ENCODE measurements at regions not wholly inside any gene's neighbourhood (a gene's known extent, or its start where the extent isn't known, plus 50 kb on each side); places are given as distances from the start of the nearest gene placed in this dataset.
A peak's percentile ranks its signal among the peaks of the same experiment; 100 is the strongest.

DNA sequence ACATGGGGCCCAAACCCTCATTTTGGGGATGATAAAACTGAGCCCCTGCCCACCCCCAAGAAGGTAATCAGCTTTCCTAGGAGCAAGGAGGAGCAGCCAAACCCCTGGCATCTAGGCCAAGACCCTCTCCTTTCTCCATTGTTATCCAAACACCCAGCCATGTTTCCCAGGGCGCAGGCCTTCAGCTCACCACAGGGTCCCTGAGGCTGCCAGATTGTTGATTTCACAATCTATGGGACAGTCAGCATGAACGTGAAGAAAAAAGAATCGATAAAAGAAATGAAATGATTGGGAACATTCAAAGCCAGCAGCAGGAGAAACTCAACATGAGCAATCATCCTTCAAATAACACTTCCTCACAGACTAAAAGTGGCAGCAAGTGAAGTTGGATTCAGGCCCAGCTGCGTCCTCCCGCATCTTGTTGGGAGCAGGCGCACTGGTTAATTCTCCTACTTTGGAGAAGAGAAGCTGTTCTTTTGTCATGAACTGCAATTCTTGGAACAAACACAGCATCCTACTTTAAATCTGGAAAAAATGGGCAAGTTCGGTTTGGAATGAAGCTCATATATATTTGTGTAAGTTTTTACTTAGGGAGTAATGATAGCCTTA, 241.8 kb upstream of the PRDM1 start:
- POLR2A ChIA-PET (ENCODE audit: low non-redundant PET): no interaction called here
- DNase-seq (ENCODE audit: low spot score): no peak
- H3K27ac ChIP-seq: no peak overlapping the region
- no peak for TF ChIP-seq CTCF (conservative IDR thresholded peaks at IDR 0.05; ENCODE audit: low read depth)
- CTCF ChIA-PET: no interaction called here

- TF ChIP-seq CTCF (conservative IDR thresholded peaks at IDR 0.05; ENCODE audit: low read depth): no peak
- H3K27ac ChIP-seq: no peak overlapping the region
- ChIA-PET POLR2A (ENCODE audit: low non-redundant PET) (no interaction called here), CTCF (no interaction called here)
- DNase-seq (ENCODE audit: low spot score): no peak
Measured at GRCh38 chr6:105839266-105839665, 246.9 kb upstream of the PRDM1 start.

- no peak for DNase-seq (ENCODE audit: low spot score)
- ChIA-PET CTCF (no interaction called here), POLR2A (ENCODE audit: low non-redundant PET) (no interaction called here)
- no peak overlapping the region for H3K27ac ChIP-seq
- TF ChIP-seq CTCF (conservative IDR thresholded peaks at IDR 0.05; ENCODE audit: low read depth): no peak
Measured at GRCh38 chr6:105838171-105838570, 248.0 kb upstream of the PRDM1 start.

GRCh38 chr6:105836889-105837288, 249.2 kb upstream of the PRDM1 start:
- CTCF ChIA-PET: interaction anchor here (0.6 kb wide), 1 partner anchor 940 kb away, joined by 3 read pairs; no protein-coding TSS in a partner anchor
- H3K27ac ChIP-seq: no peak overlapping the region
- POLR2A ChIA-PET (ENCODE audit: low non-redundant PET): no interaction called here
- no peak for TF ChIP-seq CTCF (conservative IDR thresholded peaks at IDR 0.05; ENCODE audit: low read depth)
- no peak for DNase-seq (ENCODE audit: low spot score)

DNA sequence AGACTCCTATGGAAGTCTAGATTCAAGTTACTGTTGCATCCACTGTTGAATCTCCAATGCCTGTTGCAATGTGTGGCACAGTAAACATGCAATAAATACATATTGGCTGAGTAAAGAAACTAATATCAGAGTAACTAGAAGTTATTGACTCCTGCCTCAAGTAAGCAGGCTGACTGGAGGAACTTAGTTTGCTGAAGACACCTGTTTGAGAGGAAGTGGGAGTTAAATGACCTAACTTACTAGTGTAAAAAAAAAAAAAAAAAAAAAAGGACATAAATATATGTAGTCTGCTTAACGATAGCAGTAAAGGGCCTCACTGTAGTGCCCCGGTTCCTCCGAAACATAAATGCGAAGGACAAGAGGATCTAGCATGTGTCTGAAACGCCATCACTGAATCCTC, 249.8 kb upstream of the PRDM1 start:
- POLR2A ChIA-PET (ENCODE audit: low non-redundant PET): no interaction called here
- no peak for DNase-seq (ENCODE audit: low spot score)
- no peak for TF ChIP-seq CTCF (conservative IDR thresholded peaks at IDR 0.05; ENCODE audit: low read depth)
- H3K27ac ChIP-seq: no peak overlapping the region
- CTCF ChIA-PET: interaction anchor here (0.6 kb wide), 1 partner anchor 939 kb away, joined by 3 read pairs; no protein-coding TSS in a partner anchor

DNA sequence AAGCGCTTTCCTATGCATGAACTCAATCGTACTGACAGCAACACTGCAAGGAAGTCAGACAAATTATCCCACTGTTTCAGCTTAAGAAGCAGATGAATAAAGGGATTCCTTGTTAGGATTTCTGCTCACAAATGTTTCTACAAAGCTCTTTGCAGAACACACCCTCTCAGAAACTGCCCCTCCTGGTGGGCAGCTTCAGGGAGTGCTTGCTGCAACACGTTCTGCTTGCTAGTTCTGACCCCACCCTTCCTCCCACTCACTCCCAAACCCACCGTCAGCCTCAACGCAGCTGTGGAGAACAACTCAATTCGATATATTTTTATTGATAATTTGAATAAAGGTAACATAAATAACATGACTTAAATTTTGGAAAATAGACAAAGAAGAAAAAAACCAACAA, 250.8 kb upstream of the PRDM1 start:
- CTCF ChIA-PET: interaction anchor here (0.5 to 0.7 kb wide), 3 partner anchors 237 to 513 kb away, joined by 3 to 4 read pairs (median 3); no protein-coding TSS in a partner anchor
- peak; percentile 11 for DNase-seq (ENCODE audit: low spot score)
- no peak overlapping the region for H3K27ac ChIP-seq
- POLR2A ChIA-PET (ENCODE audit: low non-redundant PET): no interaction called here
- no peak for TF ChIP-seq CTCF (conservative IDR thresholded peaks at IDR 0.05; ENCODE audit: low read depth)
